ENCODE measurements at regions not wholly inside any gene's neighbourhood (a gene's known extent, or its start where the extent isn't known, plus 50 kb on each side); places are given as distances from the start of the nearest gene placed in this dataset.

DNA sequence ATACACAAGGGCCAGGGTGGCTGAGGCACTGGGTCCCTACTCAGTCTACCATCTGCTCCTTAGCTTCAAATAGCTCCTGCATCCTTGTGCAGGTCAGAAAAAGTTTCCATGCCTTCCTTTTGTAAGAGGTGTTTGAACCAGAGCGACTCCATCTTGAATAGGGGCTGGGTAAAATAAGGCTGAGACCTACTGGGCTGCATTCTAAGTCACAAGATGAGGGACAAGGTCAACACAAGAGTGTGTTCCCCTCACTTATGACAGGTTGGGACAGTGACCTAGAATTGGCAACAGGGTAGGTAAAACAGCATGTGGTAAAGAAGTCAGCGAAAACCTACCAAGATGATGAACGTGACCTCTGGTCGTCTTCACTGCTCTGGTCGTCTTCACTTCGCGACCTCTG is 120.5 kb downstream of the KCNK1 start:
- in situ Hi-C loops (cut with MboI) = no loop called here
- FAIRE-seq = no peak
- WGBS (ENCODE audit: insufficient coverage, insufficient replicate concordance, low lambda C conversion rate, missing lambda C conversion rate) = 58% methylated on average over 7 of the region's 7 CpGs

More for the DNA sequence above, 120.5 kb downstream of the KCNK1 start:
- Histone ChIP-seq H3K79me2 (ENCODE audit: control insufficient read depth, insufficient read depth, low read length) (no peaks in the 10 kb centered on the region), H2AFZ (ENCODE audit: control insufficient read depth, low read depth, low read length) (no peak overlapping the region), H3K27me3 (replicated peaks in 1 of 2; ENCODE audit: control insufficient read depth in 2 of 2, insufficient read depth in 2 of 2, low read length in 1 of 2) (no peaks in the 10 kb centered on the region), H3K27ac (ENCODE audit: control insufficient read depth, insufficient read depth) (no peak overlapping the region), H3K4me2 (ENCODE audit: control insufficient read depth, insufficient read depth) (no peak overlapping the region), H3K9ac (ENCODE audit: control insufficient read depth, insufficient read depth, low read length) (no peak overlapping the region), H3K4me3 (no peak overlapping the region), H3K36me3 (ENCODE audit: control insufficient read depth in 2 of 2, insufficient read depth in 2 of 2, low read length in 1 of 2) (no peaks in the 10 kb centered on the region), H3K9me3 (replicated peaks; ENCODE audit: control insufficient read depth, insufficient read depth, low read length) (no peaks in the 10 kb centered on the region), H4K20me1 (ENCODE audit: control insufficient read depth, insufficient read depth) (no peaks in the 10 kb centered on the region), H3K4me1 (ENCODE audit: control insufficient read depth, insufficient read depth, low read length) (no peaks in the 10 kb centered on the region)
- POLR2A ChIA-PET = interaction anchor here (0.6 kb wide), 1 partner anchor 28 kb away, joined by 3 read pairs; no protein-coding TSS in a partner anchor
- BruUV-seq (replicated peaks) = no TSS peak
- intact Hi-C loops (cut with micrococcal nuclease; ENCODE audit: unreplicated experiment) = no loop called here
- CTCF ChIA-PET = interaction anchor here (1.0 to 1.3 kb wide), 3 partner anchors 13 to 293 kb away, joined by 3 to 4 read pairs (median 4); no protein-coding TSS in a partner anchor
- SMC1A ChIA-PET (ENCODE audit: uncharacterized antibody, unreplicated experiment) = interaction anchor here (0.9 kb wide), 1 partner anchor 13 kb away, joined by 4 read pairs; no protein-coding TSS in a partner anchor
- TF ChIP-seq RELA (IDR thresholded peaks at IDR 0.05; ENCODE audit: borderline replicate concordance, partially characterized antibody) (no peak), KLF5 (IDR thresholded peaks at IDR 0.05; ENCODE audit: partially characterized antibody) (no peak), PML (IDR thresholded peaks at IDR 0.05; ENCODE audit: low read length) (no peak), ZNF24 (IDR thresholded peaks at IDR 0.05) (no peak), MXI1 (IDR thresholded peaks at IDR 0.05; ENCODE audit: low read depth, low read length) (no peak), REST (IDR thresholded peaks at IDR 0.05; ENCODE audit: low read depth, low read length) (no peak), SUPT20H (IDR thresholded peaks at IDR 0.05; ENCODE audit: borderline replicate concordance, control insufficient read depth, low read depth, low read length) (no peak), NBN (IDR thresholded peaks at IDR 0.05) (no peak), MTA2 (IDR thresholded peaks at IDR 0.05; ENCODE audit: low read depth) (no peak), ZNF384 (IDR thresholded peaks at IDR 0.05; ENCODE audit: borderline replicate concordance, low read depth, low read length) (no peak), PRDM15 (CRISPR knock-in tag; IDR thresholded peaks at IDR 0.05) (no peak), NR2C1 (IDR thresholded peaks at IDR 0.05) (no peak)
- ATAC-seq = no peak
- DNase-seq (ENCODE audit: low read depth, low spot score) = no peak
- RAD21 ChIA-PET (ENCODE audit: unreplicated experiment) = no interaction called here

Measured in GM12878 (cell line).